Esophagus squamous epithelium (tissue), 5 donors: ENCODE measurements at regions not wholly inside any gene's neighbourhood (a gene's known extent, or its start where the extent isn't known, plus 50 kb on each side); places are given as distances from the start of the nearest gene placed in this dataset.
"Not testable (repeated sequence)": the region's sequence is repeated elsewhere in the genome, so short reads cannot be mapped to it uniquely, and the experiment has no call there.

Experiments used
- DNase-seq: peaks from one replicate; lab custom pipeline; 2025; lab: John Stamatoyannopoulos, UW
- H3K27ac ChIP-seq, 4 donors: fragments of 200-600 bp; sonication (generic); one replicate each; pipeline ENCODE4 v1.5.1; 2016 to 2019; ENCODE audit warnings: mild to moderate bottlenecking in 1 of 4
- H3K27me3 ChIP-seq, 4 donors: fragments of 200-600 bp; sonication (generic); 1 replicate in 3 of 4; 2 replicates in 1 of 4; pipeline versions ENCODE4 v1.5.1 to v1.6.0; 2017 to 2021; ENCODE audit warnings: antibody characterized with exemption in 1 of 4
- H3K36me3 ChIP-seq, 3 donors: fragments of 200-600 bp; sonication (generic); one replicate each; pipeline ENCODE4 v1.5.1; 2016 to 2019
- H3K4me1 ChIP-seq, 3 donors: fragments of 200-600 bp; sonication (generic); one replicate each; pipeline ENCODE4 v1.5.1; 2017 to 2019
- H3K4me3 ChIP-seq, 4 donors: fragments of 200-600 bp; sonication (generic); 1 replicate in 3 of 4; 2 replicates in 1 of 4; pipeline ENCODE4 v1.5.1; 2016 to 2019; ENCODE audit warnings: mild to moderate bottlenecking in 2 of 4, moderate library complexity in 1 of 4
- H3K9me3 ChIP-seq, 3 donors: fragments of 200-600 bp; sonication (generic); one replicate each; pipeline ENCODE4 v1.5.1; 2016 to 2019
- POLR2A ChIP-seq, 4 donors: fragments of 450-650 bp; IDR thresholded peaks; one replicate each; pipeline ENCODE4 v1.6.1; 2017; ENCODE audit warnings: antibody characterized with exemption in 4 of 4, mild to moderate bottlenecking in 4 of 4, moderate library complexity in 3 of 4
- WGBS, 2 donors: methylation state at CpG; one replicate each; pipeline ENCODE4 v1.1.5; 2018; 5-methylcytosine and 5-hydroxymethylcytosine counted together
- intact Hi-C: fragments of 100-400 bp; cut with DNase I; formaldehyde crosslinking; loops from one replicate; pipeline ENCODE4 v1.15.0; 2022
- TF ChIP-seq, protein P1 (sequence below), 6 experiments: fragments of 450-650 bp in 4 of 6; fragments of 200-600 bp in 2 of 6; sonication (generic) in 2 of 6; IDR thresholded peaks; one replicate each; pipeline ENCODE4 v1.5.1; 2016 to 2019; ENCODE audit warnings: antibody characterized with exemption in 6 of 6, mild to moderate bottlenecking in 4 of 6, moderate library complexity in 4 of 6
- donor health status: DM: yes; HTN: yes; CAD: no.

- intact Hi-C loops: no loop called here
These were observed 719.8 kb upstream of the RAG2 start for GRCh38 chr11:37317803-37318202.

DNA sequence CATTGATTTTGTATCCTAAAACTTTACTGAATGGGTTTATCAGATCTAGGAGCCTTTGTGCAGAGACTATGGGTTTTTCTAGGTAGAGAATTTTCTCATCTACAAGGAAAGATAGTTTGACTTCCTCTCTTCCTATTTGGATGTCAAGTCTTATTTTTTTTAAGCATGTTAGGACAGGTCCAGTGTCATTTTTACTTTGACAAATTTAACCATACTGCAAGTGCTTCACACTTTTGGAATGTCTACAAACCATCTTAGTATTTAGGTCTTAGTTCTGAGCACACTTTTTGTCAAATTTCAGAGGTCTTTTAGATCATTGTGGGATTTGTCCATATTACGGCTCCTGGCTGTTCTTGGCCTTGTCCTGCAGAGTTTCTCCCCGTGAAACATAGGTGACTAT is 715.2 kb upstream of the RAG2 start:
- intact Hi-C loops: no loop called here
- no peaks in the 10 kb centered on the region for H3K4me1 ChIP-seq
- H3K9me3 ChIP-seq: no peaks in the 10 kb centered on the region
- H3K36me3 ChIP-seq: no peaks in the 10 kb centered on the region
- TF ChIP-seq, protein P1, sequence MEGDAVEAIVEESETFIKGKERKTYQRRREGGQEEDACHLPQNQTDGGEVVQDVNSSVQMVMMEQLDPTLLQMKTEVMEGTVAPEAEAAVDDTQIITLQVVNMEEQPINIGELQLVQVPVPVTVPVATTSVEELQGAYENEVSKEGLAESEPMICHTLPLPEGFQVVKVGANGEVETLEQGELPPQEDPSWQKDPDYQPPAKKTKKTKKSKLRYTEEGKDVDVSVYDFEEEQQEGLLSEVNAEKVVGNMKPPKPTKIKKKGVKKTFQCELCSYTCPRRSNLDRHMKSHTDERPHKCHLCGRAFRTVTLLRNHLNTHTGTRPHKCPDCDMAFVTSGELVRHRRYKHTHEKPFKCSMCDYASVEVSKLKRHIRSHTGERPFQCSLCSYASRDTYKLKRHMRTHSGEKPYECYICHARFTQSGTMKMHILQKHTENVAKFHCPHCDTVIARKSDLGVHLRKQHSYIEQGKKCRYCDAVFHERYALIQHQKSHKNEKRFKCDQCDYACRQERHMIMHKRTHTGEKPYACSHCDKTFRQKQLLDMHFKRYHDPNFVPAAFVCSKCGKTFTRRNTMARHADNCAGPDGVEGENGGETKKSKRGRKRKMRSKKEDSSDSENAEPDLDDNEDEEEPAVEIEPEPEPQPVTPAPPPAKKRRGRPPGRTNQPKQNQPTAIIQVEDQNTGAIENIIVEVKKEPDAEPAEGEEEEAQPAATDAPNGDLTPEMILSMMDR (IDR thresholded peaks at IDR 0.05): no peak
- no peak for TF ChIP-seq POLR2A (IDR thresholded peaks at IDR 0.05)
- WGBS, 2 donors: 60 to 77% methylated on average over 2 of the region's 2 CpGs
- no peak overlapping the region for H3K27ac ChIP-seq
- no peak for DNase-seq
- H3K4me3 ChIP-seq: no peak overlapping the region
- no peaks in the 10 kb centered on the region for H3K27me3 ChIP-seq

More at GRCh38 chr11:37317803-37318202, 719.8 kb upstream of the RAG2 start:
- no peak for DNase-seq
- H3K27me3 ChIP-seq: no peaks in the 10 kb centered on the region
- WGBS, 2 donors: 30 to 57% methylated on average over 1 of the region's 1 CpG
- H3K9me3 ChIP-seq: no peaks in the 10 kb centered on the region
- no peak overlapping the region for H3K4me3 ChIP-seq
- H3K36me3 ChIP-seq: no peaks in the 10 kb centered on the region
- H3K4me1 ChIP-seq: no peaks in the 10 kb centered on the region
- TF ChIP-seq POLR2A (IDR thresholded peaks at IDR 0.05): no peak
- TF ChIP-seq, protein P1 (IDR thresholded peaks at IDR 0.05): no peak
- H3K27ac ChIP-seq: no peak overlapping the region

GRCh38 chr11:37306563-37306962 is 708.5 kb upstream of the RAG2 start:
- H3K4me3 ChIP-seq: no peak overlapping the region
- DNase-seq: no peak
- H3K36me3 ChIP-seq: no peaks in the 10 kb centered on the region
- H3K4me1 ChIP-seq: no peaks in the 10 kb centered on the region
- H3K27me3 ChIP-seq: no peaks in the 10 kb centered on the region
- no peak for TF ChIP-seq POLR2A (IDR thresholded peaks at IDR 0.05)
- TF ChIP-seq, protein P1 (IDR thresholded peaks at IDR 0.05): no peak
- WGBS, 2 donors: 32 to 37% methylated on average over 1 of the region's 1 CpG
- peaks cover 0 to 7% (median 0%) of the 10 kb centered on the region in 3 donors for H3K9me3 ChIP-seq
- intact Hi-C loops: no loop called here
- no peak overlapping the region for H3K27ac ChIP-seq

- intact Hi-C loops, H3K4me3 ChIP-seq, H3K36me3 ChIP-seq, H3K27ac ChIP-seq, DNase-seq, H3K27me3 ChIP-seq, H3K4me1 ChIP-seq: not testable (repeated sequence)
- H3K9me3 ChIP-seq: peaks cover 0 to 15% (median 0%) of the 10 kb centered on the region in 3 donors
- 64 to 68% methylated on average over 5 of the region's 5 CpGs for WGBS, 2 donors
These were observed 703.4 kb upstream of the RAG2 start for GRCh38 chr11:37301405-37301804.

DNA sequence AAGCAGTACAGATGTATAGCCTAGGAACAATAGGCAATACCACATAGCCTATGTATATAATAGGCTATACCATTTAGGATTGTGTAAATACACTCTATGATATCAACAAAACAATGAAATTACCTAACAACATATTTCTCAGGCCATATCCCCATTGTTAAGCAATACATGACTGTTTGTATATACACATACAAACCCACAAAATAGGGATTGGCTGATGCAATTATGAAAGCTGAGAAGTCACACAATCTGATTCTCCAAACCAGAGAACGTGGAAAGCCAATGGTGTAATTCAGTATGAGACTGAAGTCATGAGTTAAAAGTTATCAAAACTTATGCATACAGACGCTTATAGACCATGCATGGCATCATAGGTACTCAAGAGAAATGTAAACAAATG is 700.1 kb upstream of the RAG2 start:
- DNase-seq: no peak
- Histone ChIP-seq H3K4me1 (no peaks in the 10 kb centered on the region), H3K9me3 (peaks cover 0 to 8% (median 0%) of the 10 kb centered on the region in 3 donors), H3K36me3 (no peaks in the 10 kb centered on the region), H3K27ac (no peak overlapping the region), H3K4me3 (no peak overlapping the region), H3K27me3 (no peaks in the 10 kb centered on the region)
- intact Hi-C loops: no loop called here
- TF ChIP-seq, protein P1 (IDR thresholded peaks at IDR 0.05): no peak
- TF ChIP-seq POLR2A (IDR thresholded peaks at IDR 0.05): no peak
- 34 to 40% methylated on average over 2 of the region's 2 CpGs for WGBS, 2 donors

DNA sequence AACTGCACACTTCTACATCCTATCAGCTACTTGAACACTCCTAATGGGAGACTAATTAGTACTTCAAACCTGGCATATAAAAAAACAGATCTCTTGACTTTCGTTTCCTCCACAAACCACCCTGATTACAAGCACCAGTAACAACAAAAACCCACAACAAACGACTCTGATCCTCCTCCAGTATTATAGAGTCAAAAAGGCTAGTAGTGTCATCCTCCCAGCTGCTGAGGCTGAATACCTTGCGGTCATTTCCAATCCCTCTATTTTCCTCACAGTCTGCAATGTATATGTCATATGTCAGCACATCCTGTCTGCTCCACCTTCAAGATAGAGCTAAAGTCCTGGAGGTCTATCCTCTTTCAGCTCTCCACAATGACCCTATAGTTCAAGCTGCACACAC is 688.9 kb upstream of the RAG2 start:
- no peaks in the 10 kb centered on the region for H3K36me3 ChIP-seq
- no peaks in the 10 kb centered on the region for H3K4me1 ChIP-seq
- no peak overlapping the region for H3K4me3 ChIP-seq
- TF ChIP-seq POLR2A (IDR thresholded peaks at IDR 0.05): no peak
- TF ChIP-seq, protein P1 (IDR thresholded peaks at IDR 0.05): no peak
- H3K9me3 ChIP-seq: no peaks in the 10 kb centered on the region
- H3K27me3 ChIP-seq: no peaks in the 10 kb centered on the region
- H3K27ac ChIP-seq: no peak overlapping the region
- intact Hi-C loops: no loop called here
- 56 to 58% methylated on average over 3 of the region's 3 CpGs for WGBS, 2 donors
- DNase-seq: no peak
